ENCODE measurements at regions not wholly inside any gene's neighbourhood (a gene's known extent, or its start where the extent isn't known, plus 50 kb on each side); places are given as distances from the start of the nearest gene placed in this dataset.

- Histone ChIP-seq H3K9me3 (ENCODE audit: control insufficient read depth in 1 of 2, insufficient read depth in 1 of 2, low read length in 2 of 2) (peaks cover 0 to 8% of the 10 kb centered on the region in 2 experiments), H3K27ac (ENCODE audit: low read depth in 1 of 2, low read length in 2 of 2) (no peak overlapping the region), H3K4me1 (ENCODE audit: insufficient read depth, low read length) (no peaks in the 10 kb centered on the region), H3K4me3 (ENCODE audit: low read length) (no peak overlapping the region), H3K36me3 (ENCODE audit: insufficient read depth, low read length) (no peaks in the 10 kb centered on the region), H3K27me3 (ENCODE audit: control insufficient read depth in 1 of 2, insufficient read depth in 2 of 2, low read length in 2 of 2) (no peaks in the 10 kb centered on the region)
- DNase-seq: no peak
- Mint-ChIP-seq H3K27ac (no peak overlapping the region), H3K4me1 (ENCODE audit: low read depth) (no peaks in the 10 kb centered on the region), H3K9me3 (peaks cover 2% of the 10 kb centered on the region), H3K4me3 (no peak overlapping the region), H3K27me3 (no peaks in the 10 kb centered on the region), H3K36me3 (ENCODE audit: low read depth) (no peaks in the 10 kb centered on the region)
- TF ChIP-seq CTCF (IDR thresholded peaks at IDR 0.05): no peak
- intact Hi-C loops (cut with DNase I, micrococcal nuclease): no loop called here
- POLR2A ChIA-PET: no interaction called here
- CTCF ChIA-PET: no interaction called here
- no peak for ATAC-seq (ENCODE audit: poor library complexity)
These were observed 1305.2 kb downstream of the ARAP2 start for GRCh38 chr4:34939073-34939472.

- H3K4me1 Mint-ChIP-seq (ENCODE audit: low read depth): no peaks in the 10 kb centered on the region
- no peak for ATAC-seq (ENCODE audit: poor library complexity)
- ChIA-PET POLR2A (no interaction called here), CTCF (no interaction called here)
- H3K27me3 Mint-ChIP-seq: no peaks in the 10 kb centered on the region
- no peaks in the 10 kb centered on the region for H3K27me3 ChIP-seq (ENCODE audit: control insufficient read depth in 1 of 2, insufficient read depth in 2 of 2, low read length in 2 of 2)
- no peaks in the 10 kb centered on the region for H3K4me1 ChIP-seq (ENCODE audit: insufficient read depth, low read length)
- no peaks in the 10 kb centered on the region for H3K36me3 ChIP-seq (ENCODE audit: insufficient read depth, low read length)
- intact Hi-C loops (cut with DNase I, micrococcal nuclease): no loop called here
- H3K9me3 ChIP-seq (ENCODE audit: control insufficient read depth in 1 of 2, insufficient read depth in 1 of 2, low read length in 2 of 2): peaks cover 0 to 8% of the 10 kb centered on the region in 2 experiments
- H3K27ac ChIP-seq (ENCODE audit: low read depth in 1 of 2, low read length in 2 of 2): no peak overlapping the region
- H3K36me3 Mint-ChIP-seq (ENCODE audit: low read depth): no peaks in the 10 kb centered on the region
- peaks cover 6% of the 10 kb centered on the region for H3K9me3 Mint-ChIP-seq
- TF ChIP-seq CTCF (IDR thresholded peaks at IDR 0.05): no peak
- no peak overlapping the region for H3K4me3 Mint-ChIP-seq
- no peak overlapping the region for H3K27ac Mint-ChIP-seq
- DNase-seq: no peak
- H3K4me3 ChIP-seq (ENCODE audit: low read length): no peak overlapping the region
These were observed 1300.5 kb downstream of the ARAP2 start for GRCh38 chr4:34943741-34944386.

GRCh38 chr4:34950926-34951325 lies 1293.4 kb downstream of the ARAP2 start:
- intact Hi-C loops (cut with DNase I, micrococcal nuclease): no loop called here
- H3K4me3 Mint-ChIP-seq: no peak overlapping the region

More at GRCh38 chr4:34950926-34951325, 1293.4 kb downstream of the ARAP2 start:
- Histone ChIP-seq H3K27ac (ENCODE audit: low read depth in 1 of 2, low read length in 2 of 2) (no peak overlapping the region), H3K4me1 (ENCODE audit: insufficient read depth, low read length) (no peaks in the 10 kb centered on the region), H3K9me3 (ENCODE audit: control insufficient read depth in 1 of 2, insufficient read depth in 1 of 2, low read length in 2 of 2) (peaks cover 0 to 5% of the 10 kb centered on the region in 2 experiments), H3K27me3 (ENCODE audit: control insufficient read depth in 1 of 2, insufficient read depth in 2 of 2, low read length in 2 of 2) (no peaks in the 10 kb centered on the region), H3K36me3 (ENCODE audit: insufficient read depth, low read length) (no peaks in the 10 kb centered on the region), H3K4me3 (ENCODE audit: low read length) (no peak overlapping the region)
- no peak for ATAC-seq (ENCODE audit: poor library complexity)
- ChIA-PET CTCF (no interaction called here), POLR2A (no interaction called here)
- H3K4me1 Mint-ChIP-seq (ENCODE audit: low read depth): no peaks in the 10 kb centered on the region
- no peaks in the 10 kb centered on the region for H3K36me3 Mint-ChIP-seq (ENCODE audit: low read depth)
- no peaks in the 10 kb centered on the region for H3K27me3 Mint-ChIP-seq
- H3K27ac Mint-ChIP-seq: no peak overlapping the region
- no peak for TF ChIP-seq CTCF (IDR thresholded peaks at IDR 0.05)
- DNase-seq: no peak
- H3K9me3 Mint-ChIP-seq: peaks cover 4% of the 10 kb centered on the region
